HTR-8/SVneo (cell line): ENCODE measurements at regions not wholly inside any gene's neighbourhood (a gene's known extent, or its start where the extent isn't known, plus 50 kb on each side); places are given as distances from the start of the nearest gene placed in this dataset.

ENCODE experiments used
- DNase-seq: peaks from one replicate; pipeline ENCODE4 v3.0.0; 2011; ENCODE audit warnings: low spot score, mixed read lengths; ENCODE audit not compliant: insufficient read length
- FAIRE-seq: peaks from 2 replicates; lab custom pipeline; 2011; peaks lifted over from hg19 to GRCh38; lab: Jason Lieb, UNC

DNA sequence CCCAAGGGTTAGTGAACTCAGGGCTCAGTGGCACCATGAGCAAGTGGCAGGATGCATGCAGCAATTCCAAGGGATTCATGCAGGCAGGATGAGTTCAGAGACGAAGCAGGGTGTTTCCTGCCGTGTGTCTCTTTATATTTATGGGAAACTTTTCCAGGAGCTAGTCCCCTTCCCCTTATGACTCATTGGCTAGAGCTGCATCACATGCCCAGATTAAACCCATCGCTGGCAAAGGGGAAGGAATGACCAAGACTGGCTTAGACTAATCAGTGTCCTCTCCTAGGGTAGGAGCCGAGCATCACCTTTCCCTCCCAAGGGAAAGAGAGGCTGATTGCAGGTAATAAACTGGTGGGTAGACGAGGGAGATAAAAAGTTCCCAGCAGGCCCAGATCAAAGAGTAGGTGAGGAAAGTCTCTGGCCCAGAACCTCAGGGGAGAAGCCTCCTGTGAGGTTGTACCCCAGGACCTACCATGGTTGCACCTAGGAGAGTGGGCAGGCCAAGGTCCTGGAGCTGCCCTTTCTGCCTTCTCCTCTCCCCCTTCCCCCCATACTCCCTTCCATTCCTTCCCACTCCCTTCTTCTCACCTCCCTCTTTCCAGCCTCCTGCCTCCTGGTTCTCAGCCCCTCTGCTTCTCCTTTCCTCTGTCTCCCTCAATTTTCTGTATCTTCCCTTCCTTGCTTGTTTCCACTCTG is 67.8 kb upstream of the ITGA11 start:
- DNase-seq (no peak), FAIRE-seq (no peak)

DNA sequence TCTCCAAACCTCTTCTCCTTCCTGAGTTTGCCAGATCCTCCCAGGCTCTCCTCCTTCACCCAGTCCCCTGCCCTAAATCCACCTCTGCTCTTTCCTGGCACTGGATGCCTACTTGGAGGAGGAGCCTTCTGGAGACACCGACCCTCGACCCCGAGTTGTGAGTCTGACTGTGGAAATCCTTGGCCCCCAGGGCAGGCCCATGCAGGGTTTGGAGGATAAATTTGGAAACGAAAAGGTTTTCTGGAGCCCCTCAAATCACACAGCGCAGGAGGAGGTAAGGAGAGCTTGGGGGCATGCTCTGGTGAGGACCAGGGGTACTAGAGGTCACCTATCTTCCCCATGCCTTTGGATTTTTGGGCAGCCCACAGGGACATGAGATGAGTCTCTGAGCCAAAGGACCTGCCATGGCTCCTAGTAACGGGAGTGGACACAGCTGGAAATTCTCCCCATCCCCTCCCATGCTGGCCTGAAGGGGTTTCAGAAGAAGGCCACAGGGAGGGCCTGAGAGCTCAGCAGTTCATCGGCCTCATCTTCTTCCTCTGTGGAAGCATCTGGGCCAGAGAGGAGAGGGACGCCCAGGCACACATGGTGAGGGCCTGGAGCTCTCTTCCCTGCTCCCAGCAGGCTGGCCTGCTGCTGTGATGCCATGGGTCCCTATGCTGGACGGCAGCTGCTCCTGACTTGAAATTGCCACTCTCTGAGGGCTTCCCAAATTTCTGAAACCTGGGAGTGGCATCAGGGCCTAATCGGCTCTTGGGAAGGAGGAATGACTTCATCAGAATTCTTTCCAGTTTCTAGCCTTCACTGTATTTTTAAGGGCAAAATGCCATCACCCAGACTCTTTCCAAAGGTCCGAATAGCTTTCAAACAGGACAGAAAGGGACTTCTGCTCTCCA is 68.6 kb upstream of the ITGA11 start:
- no peak for FAIRE-seq
- DNase-seq, result no peak

DNA sequence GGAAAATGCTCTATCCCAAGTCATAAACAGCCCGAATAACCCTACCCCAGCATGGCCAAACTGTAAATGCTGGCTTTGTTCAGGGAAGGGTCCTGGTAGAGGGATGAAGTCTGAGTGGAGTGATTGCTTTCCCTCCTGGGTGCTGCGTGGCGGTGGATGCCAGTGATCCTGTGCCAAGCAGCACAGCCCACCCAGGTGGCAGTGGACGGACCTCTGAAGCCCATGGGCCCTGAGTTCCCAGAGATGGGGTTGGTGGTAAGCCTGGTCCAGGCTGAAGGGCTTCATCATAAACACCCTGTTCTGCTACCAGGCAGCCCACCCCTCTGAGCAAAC is 69.3 kb upstream of the ITGA11 start:
- FAIRE-seq (no peak), DNase-seq (no peak)

DNA sequence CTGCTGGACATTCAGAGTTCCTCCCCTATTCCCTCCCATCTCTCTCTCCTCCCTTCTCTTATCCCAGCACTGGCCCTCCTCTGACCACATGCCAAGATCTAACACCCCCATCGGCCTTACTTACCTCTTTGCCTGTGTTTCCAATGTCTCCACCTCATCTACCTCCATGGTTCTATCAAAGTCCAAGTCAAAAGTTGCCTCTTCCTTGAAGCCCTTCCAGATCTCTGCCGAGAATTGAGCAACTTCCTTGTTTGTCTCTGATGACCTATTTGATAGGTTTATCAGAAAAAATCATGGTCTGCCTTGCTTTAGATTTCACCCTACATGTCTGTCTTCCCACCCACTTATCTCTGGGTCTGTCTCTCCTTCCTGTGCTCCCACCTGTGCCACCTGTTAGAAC is 69.7 kb upstream of the ITGA11 start:
- no peak for FAIRE-seq
- no peak for DNase-seq

DNA sequence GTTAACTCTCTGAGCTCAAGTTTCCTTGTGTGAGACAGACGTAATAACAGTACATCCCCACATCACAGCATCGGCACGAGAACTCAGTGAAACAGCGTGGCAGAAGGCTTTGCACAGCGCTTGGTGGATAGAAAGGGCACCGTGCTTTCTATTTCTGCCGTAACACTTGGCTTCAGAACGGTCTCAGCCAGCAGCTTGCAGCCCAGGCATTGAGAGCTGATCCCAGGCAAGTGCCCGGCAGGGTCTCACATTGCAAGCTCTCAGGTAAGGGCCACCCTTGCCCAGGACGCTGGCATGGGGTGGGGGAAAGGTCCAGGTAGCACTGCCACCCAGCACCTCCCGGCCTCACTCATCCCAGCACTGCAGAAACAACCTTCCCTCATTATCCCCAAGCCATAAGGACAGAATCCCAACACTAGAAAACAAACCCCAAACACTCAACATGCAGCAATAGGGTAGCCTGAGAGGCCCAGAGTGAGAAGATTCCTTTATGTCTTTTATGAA is 70.5 kb upstream of the ITGA11 start:
- FAIRE-seq, result peak; percentile 26
- no peak for DNase-seq

DNA sequence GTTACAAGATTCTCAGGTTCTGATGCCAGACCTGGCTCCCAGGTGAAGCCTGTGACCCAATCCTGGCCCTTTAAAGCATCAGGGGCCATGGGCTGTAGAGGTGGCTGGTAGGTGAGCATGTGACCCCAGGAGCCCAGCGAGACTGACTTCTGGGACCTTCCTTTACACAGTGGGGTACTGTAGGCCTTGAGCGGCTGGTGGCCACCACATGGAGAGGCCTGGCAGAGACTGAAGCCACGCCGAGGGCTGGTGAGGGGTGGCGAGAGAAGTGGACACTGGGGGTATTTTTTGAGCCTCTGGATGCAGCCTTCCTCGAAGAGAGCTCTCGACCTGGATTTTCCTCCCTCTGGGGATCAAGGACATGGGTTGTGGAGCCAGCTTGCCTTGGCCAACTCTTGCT is 71.2 kb upstream of the ITGA11 start:
- FAIRE-seq (no peak), DNase-seq (no peak)

DNA sequence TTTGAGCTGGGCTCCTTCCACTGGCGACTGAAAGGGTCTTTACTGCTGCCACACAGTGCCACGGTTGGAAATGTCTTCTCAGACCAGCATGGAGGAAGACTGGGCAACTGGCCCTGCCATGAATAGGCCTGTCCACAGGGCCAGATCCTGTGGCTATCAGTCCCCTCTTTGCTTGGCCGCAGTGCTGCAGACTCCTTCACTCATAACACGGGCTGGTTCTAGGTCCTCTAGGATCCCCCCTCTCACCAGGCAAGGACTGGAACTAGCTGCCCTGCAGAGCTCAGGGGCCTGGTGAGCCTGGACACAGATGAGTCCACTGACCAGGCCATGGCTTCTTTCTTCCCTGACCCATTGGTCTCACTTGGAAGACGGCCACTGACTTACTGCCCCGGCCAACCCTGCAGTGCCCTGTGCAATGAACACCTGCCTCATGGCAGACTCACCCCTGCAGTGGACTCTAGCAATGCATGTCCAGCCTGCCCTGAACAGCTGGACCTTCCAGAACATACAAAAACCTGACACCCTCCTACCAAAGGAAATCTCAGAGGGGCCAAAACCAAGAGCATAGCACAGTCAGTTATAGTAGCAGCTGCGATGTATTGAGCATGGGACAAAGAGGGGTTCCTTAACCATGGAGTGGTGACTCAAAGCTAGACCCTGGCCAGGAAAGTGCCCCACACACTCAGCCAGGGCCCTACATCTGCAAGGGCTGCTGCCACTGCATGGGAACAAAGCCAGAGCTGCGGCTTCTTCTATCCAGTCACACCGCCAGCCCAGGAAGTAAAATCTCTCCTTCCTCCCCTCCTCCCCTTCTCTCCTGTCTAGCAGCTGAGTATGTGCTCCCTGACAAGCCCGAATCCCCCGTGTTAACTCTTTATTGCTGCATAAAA is 72.1 kb upstream of the ITGA11 start:
- no peak for DNase-seq

DNA sequence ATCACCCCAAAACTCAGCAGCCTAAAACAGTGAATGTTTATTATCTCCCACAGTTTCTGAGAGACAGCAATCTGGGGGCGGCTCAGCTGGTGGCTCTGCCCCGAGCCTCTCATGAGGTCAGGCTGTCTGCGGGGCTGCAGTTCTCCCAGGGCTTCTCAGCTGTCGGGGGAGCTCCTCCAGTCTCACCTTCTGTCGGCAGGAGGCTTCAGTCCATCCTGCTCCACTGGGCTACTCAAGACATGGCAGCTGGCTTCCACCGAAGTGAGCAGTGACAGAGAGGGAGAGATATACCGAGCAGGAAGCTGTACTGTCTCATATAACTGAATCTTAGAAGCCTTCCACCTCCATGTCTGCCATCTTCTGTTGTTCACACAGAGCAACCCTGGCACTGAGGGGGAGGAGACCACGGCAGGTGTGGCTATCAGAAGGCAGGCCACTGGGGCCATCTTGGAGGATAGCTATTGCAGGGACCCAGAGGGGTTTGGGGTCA is 72.8 kb upstream of the ITGA11 start:
- DNase-seq, result no peak
- peak; percentile 62 for FAIRE-seq

More for the DNA sequence above, 72.1 kb upstream of the ITGA11 start:
- FAIRE-seq, result no peak

DNA sequence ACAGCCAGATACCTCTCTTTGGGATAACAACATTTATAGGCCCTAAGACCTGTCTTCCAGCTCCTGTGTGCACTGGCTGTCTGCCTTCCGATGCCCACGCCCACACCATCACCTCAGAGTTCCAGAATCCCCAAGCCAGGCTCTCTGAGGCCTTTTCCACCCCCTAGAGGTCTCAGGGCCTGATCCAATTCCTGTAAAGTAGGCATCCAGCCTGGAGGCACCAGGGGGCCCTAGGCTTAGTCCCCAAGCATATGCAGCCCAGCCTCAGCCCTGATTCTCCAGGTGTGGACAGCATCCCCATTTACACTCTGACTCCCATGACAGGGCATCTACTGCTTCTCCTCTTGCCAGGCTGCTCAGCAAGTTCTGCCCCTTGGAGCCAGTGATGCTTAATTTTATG is 72.7 kb upstream of the CORO2B start:
- FAIRE-seq (no peak), DNase-seq (no peak)

DNA sequence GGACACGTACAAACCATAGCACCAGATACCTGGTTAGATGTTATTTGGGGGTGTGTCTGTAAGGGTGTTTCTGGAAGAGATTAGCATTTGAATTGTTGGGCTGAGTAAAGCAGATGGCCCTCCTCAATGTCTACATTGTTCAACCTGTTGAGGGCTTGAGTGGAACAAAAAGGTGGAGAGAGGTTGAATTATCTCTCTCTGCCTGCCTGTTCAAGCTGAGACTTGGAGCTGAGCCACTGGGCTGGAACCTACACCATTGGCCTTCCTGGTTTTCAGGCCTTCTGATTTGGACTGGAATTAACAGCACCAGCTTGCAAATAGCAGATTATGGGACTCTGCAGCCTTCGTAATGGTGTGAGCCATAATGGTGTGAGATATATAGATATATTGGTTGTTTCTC is 71.3 kb upstream of the CORO2B start:
- DNase-seq (no peak), FAIRE-seq (no peak)

DNA sequence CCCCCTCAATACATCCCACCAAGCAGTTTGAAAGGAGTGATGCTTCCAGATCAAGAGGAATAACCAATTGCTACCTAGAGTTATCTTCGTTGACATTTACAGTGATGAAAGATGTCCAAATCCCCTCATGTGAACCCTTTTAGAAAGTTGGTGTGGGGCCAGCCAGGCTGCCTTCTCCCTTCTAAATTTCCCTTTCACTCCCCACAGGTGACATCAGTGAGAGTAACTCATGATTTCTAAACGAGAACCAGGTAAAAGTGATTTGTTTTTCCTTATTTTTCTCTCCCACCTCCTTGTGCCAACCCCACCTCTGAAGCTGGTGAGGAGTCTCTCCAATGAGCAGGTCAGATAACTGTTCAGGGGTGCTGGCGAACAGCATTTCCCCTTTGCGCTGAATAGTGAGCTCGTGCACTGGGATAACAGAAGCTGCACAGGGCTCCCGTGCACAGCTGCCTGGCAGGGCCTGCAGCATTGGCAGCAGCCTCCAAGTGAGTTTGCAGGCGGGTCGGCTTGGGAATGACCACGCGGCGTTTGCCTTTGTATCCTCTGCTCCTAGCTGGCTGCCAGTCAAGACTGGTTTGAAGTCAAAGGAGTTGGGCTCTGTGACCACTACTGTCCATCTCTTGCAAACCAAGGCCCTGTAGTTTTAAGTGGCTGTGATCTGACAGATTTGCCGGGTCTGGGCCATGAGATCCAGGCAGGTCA is 70.2 kb upstream of the CORO2B start:
- no peak for DNase-seq
- FAIRE-seq, result no peak

DNA sequence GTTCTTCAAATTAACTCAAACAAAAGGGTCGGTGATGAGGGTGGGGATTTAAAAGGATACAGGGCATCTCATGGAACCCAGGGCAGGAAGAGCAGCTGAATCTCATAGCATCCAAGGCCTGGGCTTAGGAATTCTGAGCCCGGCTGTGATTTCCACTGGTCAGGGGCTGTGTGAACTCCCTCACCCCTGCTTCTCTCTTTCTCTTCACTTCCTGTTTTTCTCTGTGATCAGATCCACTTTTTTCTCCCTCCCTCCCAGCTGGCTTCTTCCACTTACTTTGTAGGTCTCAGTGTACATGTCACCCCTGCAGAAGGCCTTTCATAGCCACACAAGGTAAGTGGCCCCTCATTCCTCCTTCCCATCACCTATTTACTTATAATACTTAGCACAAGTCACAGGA is 68.2 kb upstream of the CORO2B start:
- FAIRE-seq (no peak), DNase-seq (no peak)

DNA sequence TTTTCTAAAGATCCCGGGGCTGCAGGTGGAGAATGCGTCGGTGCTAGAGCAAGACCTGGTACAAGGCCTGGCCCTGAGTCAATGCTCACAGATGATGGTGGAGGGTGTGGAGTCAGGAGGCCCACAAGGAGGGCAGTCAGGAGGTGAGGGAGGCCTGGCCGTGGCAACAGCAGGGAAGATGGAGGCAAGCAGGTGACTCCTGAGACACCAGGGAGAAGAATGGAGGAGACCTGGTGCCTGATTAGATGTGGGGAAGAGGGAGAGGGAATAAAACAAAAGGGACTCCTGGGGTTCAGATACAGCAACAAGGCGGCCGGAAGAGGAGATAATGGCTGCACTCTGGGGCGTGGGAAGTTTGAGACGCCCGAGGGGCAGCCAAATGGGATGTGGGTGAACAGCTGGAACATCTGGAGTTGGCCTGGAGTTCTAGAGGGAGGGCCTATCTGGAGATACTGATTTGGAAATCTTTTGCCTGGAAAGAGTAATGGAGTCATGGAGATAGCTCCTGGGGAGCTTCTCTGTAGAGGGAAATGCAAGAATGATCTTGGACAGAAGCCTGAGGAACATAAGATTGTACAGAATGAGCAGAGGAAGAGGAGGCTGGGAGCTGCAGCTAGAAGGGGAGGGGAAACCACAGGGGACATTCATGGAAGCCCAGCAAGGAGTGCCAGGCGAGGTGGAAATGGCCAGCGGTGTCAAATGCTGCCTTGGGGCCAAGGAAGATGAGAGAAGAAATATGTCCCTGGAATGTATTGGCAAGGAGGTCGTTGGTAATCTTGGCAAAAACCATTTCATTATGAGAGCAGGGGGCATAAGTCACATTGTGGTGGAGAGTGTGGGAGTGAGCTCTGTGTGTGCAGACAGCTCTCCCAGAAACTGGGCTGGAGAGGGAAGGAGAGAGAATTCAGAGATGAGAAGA is 67.5 kb upstream of the CORO2B start:
- peak; percentile 41 for DNase-seq
- peak; percentile 88 for FAIRE-seq

DNA sequence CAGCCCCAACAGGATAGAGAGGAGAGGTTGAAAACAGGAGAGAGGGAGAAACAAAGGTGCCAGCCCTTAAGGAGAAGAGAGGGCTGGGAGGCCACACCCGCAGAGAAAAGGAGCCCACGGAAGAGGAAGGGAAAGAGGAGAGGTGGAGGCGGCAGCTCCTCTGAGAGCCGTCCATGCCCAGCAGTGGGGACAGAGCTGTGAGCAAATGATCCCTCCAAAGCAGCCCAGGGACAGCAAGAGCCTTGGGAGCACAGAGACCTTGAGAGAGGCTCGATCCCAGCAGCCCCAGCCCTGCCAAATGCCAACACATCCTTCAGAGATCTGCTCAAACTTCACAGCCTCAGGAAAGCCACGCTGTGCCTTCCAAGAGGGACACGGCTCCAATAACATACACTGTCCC is 66.7 kb upstream of the CORO2B start:
- FAIRE-seq (no peak), DNase-seq (no peak)

DNA sequence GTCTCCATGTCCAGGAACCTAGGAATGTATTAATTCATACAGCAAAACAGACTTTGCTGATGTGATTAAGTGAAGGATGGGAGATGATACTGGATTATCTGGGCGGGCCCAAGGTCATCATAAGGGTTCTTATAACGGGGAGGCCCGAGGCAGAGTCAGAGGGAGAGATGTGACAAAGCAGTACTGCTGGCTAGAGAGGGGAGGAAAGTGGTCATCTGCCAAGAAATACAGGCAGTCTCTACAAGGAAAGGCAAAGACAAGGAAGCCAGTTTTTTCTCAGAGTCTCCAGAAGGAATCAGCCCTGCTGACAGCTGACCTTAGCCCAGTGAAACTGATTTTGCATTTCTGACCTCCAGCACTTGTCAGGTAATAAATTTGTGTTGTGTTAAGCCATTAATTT is 66.2 kb upstream of the CORO2B start:
- no peak for DNase-seq
- FAIRE-seq, result no peak

DNA sequence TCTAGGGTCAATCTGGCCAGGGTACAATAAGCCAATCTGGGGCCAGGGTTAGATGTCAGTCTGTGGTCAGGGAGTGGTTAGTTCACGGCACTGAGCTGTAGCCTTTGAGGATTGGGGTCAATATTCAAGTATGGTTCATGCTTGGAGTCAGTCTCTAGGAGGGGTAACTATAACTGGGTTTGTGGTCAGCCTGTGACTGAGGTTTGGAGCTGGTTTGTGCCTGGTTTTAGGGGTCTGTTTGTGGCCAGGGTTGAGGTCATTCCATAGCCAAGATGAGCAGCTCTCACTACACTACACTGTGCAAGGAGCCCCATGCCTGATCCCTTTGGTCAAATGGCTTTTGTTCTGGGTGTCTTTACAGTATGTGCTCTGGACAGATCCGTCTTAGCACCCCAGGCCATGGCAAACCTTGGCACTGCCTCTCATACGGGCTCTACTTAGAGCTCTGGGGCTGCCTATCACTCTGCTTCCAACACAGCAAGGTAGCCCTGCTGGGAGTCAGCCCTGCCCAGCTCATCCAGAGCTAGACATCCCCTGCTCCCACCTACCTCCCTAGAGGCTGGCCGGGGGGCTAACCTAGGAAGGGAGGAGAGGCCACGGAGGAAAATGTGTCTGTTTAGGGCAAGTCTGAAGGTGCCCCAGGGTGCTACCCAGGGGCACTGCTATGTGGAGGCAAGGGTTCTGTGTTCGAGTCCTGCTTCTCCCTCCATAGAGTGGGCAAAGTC is 63.3 kb upstream of the CORO2B start:
- FAIRE-seq (no peak), DNase-seq (no peak)

DNA sequence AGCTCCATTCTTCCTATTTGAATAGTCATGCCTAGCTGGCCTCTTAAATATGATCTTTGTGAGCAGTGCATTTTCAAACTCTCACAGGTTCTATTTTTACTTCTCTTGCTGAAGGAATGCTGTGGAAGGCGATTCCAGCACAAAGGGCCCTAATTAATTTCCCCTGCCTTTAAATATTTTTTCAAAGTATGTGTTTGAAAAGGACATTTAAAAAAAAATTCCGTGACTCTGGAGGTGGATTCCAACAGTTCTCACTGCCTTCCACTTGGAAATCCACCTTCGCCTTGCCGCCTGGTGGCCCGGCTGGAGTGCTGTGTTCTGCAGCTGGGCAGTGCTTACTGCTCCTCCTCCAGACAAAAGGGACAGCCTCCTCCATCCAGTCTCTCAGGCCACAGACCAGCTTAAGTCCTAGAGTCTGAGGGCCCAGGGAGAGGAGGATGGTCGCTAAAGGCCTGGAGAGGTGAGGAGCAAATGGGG is 61.5 kb upstream of the CORO2B start:
- FAIRE-seq (no peak), DNase-seq (no peak)

DNA sequence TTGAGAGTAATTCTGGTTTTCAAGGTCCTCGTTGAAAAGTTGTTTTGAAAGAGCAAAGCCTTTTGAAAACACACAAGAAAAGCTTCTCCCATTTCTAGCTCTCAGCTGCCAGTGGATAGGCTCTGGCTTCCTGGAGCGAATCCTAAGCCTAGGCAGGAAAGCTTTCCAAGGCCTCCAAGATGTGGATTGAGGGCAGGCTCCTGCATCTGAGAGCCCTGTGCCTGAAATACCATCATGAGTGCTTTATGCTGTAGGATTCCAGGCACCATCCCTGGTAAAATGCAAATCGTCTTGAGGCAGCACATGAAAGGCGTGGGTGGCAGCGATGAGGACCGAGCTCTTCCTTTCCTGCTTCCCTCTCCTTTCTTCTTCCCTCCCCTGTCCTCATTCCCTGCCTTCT is 60.7 kb upstream of the CORO2B start:
- no peak for DNase-seq
- FAIRE-seq, result no peak
